SHP77 treated with DMSO at 0.1 percent for 48 hours (cell line): ENCODE measurements at regions not wholly inside any gene's neighbourhood (a gene's known extent, or its start where the extent isn't known, plus 50 kb on each side); places are given as distances from the start of the nearest gene placed in this dataset.

ENCODE experiments used
- DNase-seq: peaks from one replicate; lab custom pipeline; 2025; lab: John Stamatoyannopoulos, UW

- no peak for DNase-seq
These were observed 309.2 kb upstream of the ZMIZ1 start for GRCh38 chr10:78759456-78760120.

- no peak for DNase-seq
These were observed 308.1 kb upstream of the ZMIZ1 start for GRCh38 chr10:78760463-78761310.

DNA sequence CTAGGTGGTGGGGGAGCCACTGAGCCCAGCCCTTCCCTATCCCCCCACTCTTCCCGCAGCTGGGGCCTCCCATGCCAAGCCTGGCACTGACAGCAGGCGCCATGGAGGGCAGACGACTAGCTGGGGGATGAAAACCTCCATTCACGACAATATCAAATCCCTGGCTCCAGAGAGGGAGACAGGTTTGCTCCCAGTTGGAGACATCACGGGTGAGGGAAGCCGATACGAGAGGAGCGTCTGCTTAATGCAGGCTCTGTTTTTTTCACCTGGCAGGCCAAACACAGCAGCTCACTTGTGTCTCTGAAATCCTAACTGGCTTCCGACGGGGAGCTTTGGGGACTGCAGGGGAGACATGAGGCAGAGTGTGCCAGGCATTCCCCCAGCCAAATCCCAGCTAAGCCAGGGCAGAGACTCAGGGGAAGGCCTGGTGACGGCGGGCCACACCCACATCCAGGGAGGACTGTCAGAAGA is 307.4 kb upstream of the ZMIZ1 start:
- no peak for DNase-seq

DNA sequence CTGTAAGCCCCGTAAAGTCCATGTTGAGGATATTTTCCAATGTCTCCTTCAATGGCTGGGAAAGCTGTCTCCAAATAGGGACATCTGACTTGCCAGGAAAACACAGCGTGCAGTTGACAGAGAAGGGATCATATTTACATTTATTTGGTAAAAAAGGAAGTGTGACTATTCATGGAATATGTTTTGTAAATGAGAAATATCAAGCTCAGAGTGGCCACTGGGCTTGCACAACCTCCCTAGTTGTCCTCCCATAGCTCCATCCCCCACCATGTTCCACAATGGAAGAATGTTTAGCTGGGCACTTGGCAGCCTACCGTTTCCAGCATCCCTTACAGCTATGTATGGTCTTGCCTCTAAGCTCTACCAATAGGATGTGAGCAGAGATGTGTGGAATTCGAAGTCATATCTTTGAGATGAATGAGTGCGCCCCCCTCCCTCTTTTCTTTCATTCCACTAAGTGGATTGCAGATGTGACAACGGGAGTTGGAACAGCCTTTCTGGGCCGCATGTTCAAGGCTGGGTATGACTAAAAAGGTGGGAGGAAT is 306.6 kb upstream of the ZMIZ1 start:
- DNase-seq: no peak

GRCh38 chr10:78763234-78763633 is 305.5 kb upstream of the ZMIZ1 start:
- DNase-seq: no peak

DNA sequence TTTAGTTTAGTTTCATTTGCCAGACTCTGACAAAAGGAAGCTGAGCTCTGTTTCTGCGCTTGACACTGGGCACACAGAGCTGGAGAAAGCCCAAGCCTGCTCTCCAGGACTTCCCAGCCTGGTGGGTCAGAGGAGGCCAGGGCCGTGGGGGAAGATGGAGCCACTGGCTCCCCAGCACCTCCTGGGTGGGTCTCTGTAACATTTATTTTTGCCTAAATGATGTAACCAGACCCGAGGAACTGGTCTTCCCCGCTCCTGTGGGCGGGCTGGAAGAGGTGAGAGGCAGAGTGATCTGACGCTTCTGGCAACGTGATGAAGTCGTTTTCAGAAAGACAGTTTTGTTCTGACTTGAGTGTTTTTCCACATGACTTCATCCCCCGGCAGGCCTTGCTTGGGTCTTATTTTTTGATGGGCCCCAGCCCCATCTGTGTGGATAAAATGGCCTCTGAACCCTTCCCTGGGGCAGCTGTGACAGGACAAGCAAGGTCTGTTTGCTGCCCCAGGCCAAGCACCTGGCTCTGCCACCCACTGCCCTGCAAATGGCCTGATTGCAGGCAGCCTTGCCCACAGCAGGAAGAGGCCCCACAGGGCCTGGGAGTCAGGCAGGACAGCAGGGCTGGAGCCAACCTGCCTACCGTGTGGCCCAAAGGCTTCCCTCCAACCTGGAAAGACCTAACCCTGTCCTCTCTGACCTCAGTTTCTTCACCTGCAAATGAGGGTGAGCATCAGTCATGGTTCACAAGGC is 304.9 kb upstream of the ZMIZ1 start:
- DNase-seq: no peak

DNA sequence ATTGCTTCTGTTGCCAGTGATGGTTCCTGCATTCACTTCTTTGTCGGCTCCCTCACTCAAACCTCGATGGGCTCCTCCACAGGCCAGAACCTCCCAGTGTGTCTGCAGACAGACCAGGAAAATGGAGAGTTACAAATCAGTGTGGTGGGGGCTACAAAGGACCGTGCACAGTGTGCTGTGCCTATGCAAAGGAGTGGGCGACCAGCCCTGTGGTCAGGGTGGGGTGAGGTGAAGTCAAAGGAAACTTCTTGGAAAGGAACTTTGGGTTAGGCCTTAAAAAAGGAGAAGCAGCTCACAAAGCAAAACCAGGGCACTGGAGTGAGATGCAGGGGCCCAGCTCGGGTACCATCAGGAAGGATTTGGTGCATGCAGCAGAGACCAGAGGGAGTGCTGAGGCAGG is 304.3 kb upstream of the ZMIZ1 start:
- no peak for DNase-seq

DNA sequence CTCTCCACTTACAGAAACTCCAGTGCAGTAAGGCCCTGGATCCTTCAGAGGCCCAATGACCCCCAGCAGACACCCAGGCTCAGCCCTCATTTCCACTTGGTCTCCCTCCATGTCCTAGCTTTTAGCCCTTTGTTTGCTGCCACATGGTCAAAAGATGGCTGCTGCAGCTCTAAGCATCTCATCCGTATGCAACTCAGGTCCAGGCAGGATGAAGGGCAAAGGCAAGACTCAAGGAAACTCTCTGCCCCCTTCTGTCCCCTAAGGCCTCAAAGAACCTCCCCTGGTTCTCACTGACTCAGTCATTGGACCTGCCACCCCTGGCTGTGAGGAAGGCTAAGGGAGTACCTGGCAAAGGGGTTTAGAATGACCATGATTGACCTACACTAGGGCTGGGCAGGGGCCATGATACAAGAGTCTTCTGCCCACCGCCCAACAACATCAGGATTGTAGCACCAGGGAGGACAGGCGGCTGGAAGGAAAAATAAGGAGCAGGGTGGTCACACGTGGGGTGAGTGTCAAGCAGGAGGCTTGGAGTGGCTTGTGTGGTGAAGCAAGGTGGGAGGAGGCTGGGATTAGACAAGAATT is 303.8 kb upstream of the ZMIZ1 start:
- DNase-seq: no peak

DNA sequence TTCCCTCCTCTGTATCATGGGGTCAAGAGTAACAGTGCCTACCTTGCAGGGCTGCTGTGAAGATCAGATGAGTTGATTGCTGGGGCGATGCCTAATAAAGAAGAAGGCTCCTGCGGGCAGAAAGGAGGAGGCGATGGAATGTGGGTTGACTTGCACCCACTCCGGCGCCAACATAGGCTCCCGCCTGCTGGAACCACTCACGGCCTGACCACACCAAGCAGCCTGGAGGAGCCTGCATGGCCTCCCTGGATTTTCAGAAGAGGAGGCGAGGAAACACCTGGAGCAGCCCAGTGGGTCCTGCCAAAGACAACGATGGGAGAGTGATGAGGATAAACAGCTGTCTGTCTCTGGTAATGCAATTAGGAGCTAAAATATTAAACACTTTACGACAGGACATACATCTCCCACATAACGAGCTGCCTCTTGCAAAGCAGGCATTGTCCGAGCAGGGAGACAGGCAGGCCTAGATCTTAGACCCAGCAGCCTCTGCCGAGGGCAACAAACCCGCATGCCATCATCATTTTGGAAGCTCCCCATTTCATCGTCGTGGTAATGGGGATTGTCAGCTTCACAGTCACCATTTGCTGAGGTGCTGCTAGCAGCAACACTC is 302.9 kb upstream of the ZMIZ1 start:
- no peak for DNase-seq

- DNase-seq: no peak
These were observed 302.2 kb upstream of the ZMIZ1 start for GRCh38 chr10:78766603-78767002.

DNA sequence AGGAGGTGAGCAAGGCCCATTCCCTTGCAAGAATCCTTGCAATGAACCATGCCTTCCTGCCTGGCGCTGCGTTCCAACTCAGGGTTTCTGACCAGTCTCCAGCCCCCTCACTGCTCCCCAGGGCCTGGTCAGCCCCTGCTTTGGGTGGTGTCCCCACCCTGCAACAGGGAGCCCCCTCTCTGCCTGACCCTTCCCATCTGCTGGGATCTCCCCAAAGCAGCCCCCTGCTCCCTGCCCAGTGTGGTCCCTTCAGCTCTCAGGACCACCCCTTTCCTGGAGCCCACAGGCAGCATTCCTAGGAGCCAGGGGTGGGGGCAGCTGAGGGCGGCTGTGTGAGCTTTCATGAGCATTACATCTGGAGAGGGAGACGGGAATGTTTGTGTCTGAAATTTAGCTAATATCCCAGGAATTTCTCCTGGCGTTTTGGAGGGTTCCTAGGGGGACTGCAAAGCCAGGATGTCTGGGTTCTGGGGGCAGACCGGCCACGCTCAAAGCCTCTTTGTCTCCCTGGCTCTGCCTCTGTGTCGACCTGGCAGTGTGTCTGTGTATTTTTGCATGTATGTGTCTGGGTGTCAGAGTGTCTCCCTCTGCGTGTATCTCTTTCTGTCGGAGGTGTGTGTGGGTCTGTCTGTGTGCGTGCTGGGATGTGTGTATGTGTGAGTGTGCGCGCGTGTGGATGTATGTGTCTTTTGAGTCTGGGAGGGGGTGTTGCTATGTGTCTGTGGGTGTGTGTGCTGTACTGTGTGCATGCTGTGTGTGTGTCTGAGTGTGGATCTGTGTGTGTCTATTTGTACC is 300.5 kb upstream of the ZMIZ1 start:
- no peak for DNase-seq

- no peak for DNase-seq
These were observed 299.9 kb upstream of the ZMIZ1 start for GRCh38 chr10:78768876-78769275.

- no peak for DNase-seq
These were observed 299.2 kb upstream of the ZMIZ1 start for GRCh38 chr10:78769526-78769925.

DNA sequence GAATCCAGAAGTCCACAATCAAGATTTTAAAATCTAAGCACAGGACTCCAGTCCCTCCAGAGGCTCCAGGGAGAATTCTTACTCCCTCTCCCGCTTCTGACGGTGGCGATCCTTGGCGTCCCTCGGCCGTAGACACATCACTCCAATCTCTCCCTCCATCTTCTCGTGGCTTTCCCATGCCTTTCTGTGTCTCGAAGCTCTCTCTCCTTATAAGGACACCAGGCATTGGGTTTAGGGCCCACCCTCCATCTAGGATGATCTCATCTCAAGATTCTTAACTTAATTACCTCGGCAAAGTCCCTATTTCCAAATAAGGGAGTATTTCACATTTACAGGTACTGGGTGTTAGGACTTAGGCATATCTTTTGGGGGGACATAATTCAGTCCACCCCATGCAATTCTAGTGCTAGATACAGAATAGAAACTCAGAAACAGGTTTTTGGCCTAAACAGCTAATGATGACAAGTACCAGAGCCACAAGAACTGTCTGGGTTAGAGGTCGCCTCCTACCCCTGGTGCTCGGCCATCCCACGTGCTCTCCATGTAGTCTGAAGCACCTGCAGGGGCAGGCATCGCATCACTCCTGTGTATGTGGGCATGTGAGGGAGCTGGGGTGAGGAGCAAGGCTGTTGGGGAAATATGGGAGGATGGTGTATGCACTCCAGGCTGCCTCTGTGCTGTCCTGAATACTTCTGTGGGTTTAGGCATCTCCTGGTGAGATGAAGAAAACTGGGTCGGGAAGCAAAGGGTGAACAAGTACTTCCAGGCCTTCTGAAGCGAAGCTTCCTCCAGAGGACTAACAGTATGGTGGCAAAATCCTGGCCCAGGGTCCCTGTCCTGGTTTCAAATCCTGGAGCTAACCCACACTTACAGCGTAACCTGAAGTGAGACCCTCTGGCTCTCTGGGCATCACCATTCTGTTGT is 298.3 kb upstream of the ZMIZ1 start:
- no peak for DNase-seq

- DNase-seq: no peak
These were observed 297.5 kb upstream of the ZMIZ1 start for GRCh38 chr10:78771260-78771659.

GRCh38 chr10:78771808-78772455 is 296.8 kb upstream of the ZMIZ1 start:
- DNase-seq: no peak

DNA sequence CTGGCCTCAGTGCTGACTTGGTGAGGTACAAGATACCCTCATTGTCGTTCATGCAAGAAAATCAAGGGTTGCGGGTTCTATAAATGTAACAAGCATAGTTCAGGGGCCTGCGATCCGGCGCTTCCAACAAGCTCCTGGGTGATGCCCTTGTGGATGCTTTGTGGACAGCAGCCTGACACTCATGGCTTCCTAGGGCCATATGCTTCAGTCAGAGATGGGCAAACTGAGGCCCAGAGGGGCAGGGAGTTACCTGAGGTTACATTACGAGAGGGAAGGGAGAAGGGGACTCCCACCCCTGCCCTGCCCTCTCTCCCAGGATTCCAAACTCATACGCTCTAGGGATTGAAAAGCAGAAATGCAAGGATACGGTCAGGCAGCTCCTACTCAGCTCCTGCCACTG is 296.3 kb upstream of the ZMIZ1 start:
- no peak for DNase-seq

GRCh38 chr10:78772986-78773530 is 295.7 kb upstream of the ZMIZ1 start:
- no peak for DNase-seq

DNA sequence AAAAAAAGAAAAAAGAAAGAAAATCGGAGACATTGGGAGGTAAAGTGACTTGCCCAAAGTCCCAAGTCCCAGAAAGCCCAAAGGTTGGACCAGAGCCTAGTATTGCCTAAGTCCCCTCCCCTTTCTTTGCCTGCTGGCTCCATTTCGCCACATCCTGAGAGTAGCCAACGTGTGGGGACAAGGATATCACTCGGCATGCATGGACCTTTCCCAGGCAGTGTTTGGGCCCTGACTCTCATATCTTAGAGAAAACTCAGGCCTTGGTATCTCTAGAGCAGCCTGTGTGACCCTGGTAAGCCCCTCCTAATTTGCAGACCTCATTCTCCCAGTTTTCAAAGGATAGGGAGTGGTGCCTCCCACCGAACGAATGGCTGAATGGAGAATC is 294.2 kb upstream of the ZMIZ1 start:
- no peak for DNase-seq
